Retinal pigment epithelial cell (primary cell): ENCODE measurements at regions not wholly inside any gene's neighbourhood (a gene's known extent, or its start where the extent isn't known, plus 50 kb on each side); places are given as distances from the start of the nearest gene placed in this dataset.

Experiments
- DNase-seq: peaks from one replicate; pipeline ENCODE4 v3.0.0-alpha.2; 2010; ENCODE audit warnings: low read depth
- H3K4me3 ChIP-seq: 2 replicates; pipeline ENCODE4 v1.5.1; 2011; ENCODE audit warnings: mild to moderate bottlenecking, low read length, control low read depth, moderate library complexity
- CTCF ChIP-seq: conservative IDR thresholded peaks from 2 replicates; pipeline ENCODE4 v1.5.1; 2011; ENCODE audit warnings: low read depth, low read length, control low read depth, inconsistent platforms

- DNase-seq: no peak
- no peak overlapping the region for H3K4me3 ChIP-seq
- no peak for TF ChIP-seq CTCF
Observed at GRCh38 chr4:166153548-166153947, 280.5 kb downstream of the TLL1 start.

- TF ChIP-seq CTCF: no peak
- DNase-seq: no peak
- H3K4me3 ChIP-seq: no peak overlapping the region
Observed at GRCh38 chr4:166162327-166162726, 289.3 kb downstream of the TLL1 start.

- peak; percentile 74 for TF ChIP-seq CTCF
- peak; percentile 48 for DNase-seq
- no peak overlapping the region for H3K4me3 ChIP-seq
Observed at GRCh38 chr4:166165829-166166420, 292.9 kb downstream of the TLL1 start.

- peak; percentile 50 for TF ChIP-seq CTCF
Observed at GRCh38 chr4:166169111-166169510, 296.1 kb downstream of the TLL1 start.

GRCh38 chr4:166172619-166173018, 299.6 kb downstream of the TLL1 start:
- no peak overlapping the region for H3K4me3 ChIP-seq
- no peak for TF ChIP-seq CTCF
- no peak for DNase-seq

More at GRCh38 chr4:166169111-166169510, 296.1 kb downstream of the TLL1 start:
- no peak for DNase-seq
- H3K4me3 ChIP-seq: no peak overlapping the region

GRCh38 chr4:166174717-166175490, 301.9 kb downstream of the TLL1 start:
- DNase-seq: no peak
- TF ChIP-seq CTCF: no peak
- H3K4me3 ChIP-seq: no peak overlapping the region

GRCh38 chr4:166182145-166182544, 309.1 kb downstream of the TLL1 start:
- no peak for TF ChIP-seq CTCF
- no peak for DNase-seq
- no peak overlapping the region for H3K4me3 ChIP-seq
